ENCODE measurements at regions not wholly inside any gene's neighbourhood (a gene's known extent, or its start where the extent isn't known, plus 50 kb on each side); places are given as distances from the start of the nearest gene placed in this dataset.
"Not testable (repeated sequence)": the region's sequence is repeated elsewhere in the genome, so short reads cannot be mapped to it uniquely, and the experiment has no call there.

DNA sequence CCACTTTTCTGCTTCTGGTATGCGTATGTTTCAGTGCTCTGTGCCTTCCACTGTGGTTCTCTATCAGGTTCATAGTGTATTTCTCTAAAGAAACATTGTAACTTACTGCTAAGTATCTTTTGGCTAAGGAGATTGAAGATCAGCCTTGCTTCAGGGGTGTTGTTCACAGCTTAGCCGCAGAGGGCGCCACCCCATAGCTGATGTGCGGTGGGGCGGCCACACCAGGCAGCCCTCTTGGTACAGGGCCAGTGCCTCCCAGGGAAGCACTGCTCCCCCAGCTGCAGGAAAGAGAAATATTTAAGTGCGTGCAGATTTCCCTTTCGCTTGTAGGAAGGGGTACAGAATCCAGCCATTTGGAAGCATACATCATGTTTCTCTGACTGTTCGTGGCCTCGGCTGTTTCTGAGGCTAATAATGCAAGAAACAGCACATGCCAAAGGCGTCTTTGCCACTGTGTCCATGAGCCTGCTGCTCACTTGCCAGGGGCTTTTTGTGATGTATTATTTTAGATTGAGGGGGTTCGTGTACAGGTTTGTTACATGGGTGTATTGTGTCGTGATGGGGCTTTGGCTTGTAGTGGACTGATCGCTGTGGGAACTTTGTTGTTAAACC lies 67.2 kb downstream of the CDRT15L2 start:
- TF ChIP-seq RAD21 (CRISPR knock-in tag; conservative IDR thresholded peaks at IDR 0.05 in 1 of 2, IDR thresholded peaks at IDR 0.05 in 1 of 2), result peak in 1 of 2 experiments; percentile 40; a peak in 2 of 4 replicates
- TF ChIP-seq CTCF (IDR thresholded peaks at IDR 0.05 in 2 of 3, conservative IDR thresholded peaks at IDR 0.05 in 1 of 3; ENCODE audit: insufficient read depth in 2 of 3, low read depth in 1 of 3, low read length in 3 of 3), result peak; percentile 30 to 51 (median 39); a peak in 3 of 6 replicates
- H3K9me1 ChIP-seq (ENCODE audit: control insufficient read depth, insufficient read depth, low read length); H3K9ac ChIP-seq (ENCODE audit: insufficient read depth in 1 of 2, low read depth in 2 of 2, low read length in 2 of 2); H3K9me3 ChIP-seq (replicated peaks; ENCODE audit: control insufficient read depth, insufficient read depth, low read depth, low read length); H3K27me3 ChIP-seq (ENCODE audit: control insufficient read depth in 2 of 2, insufficient read depth in 2 of 2, low read length in 2 of 2); H4K20me1 ChIP-seq (replicated peaks; ENCODE audit: control insufficient read depth, insufficient read depth, low read length); in situ Hi-C loops (cut with MboI); intact Hi-C loops (cut with micrococcal nuclease); H2AFZ ChIP-seq (ENCODE audit: low read depth, low read length); H3K79me2 ChIP-seq (ENCODE audit: control insufficient read depth, insufficient read depth, low read length); H3K36me3 ChIP-seq (ENCODE audit: control insufficient read depth, insufficient read depth, low read length); CTCF ChIA-PET (ENCODE audit: low intra/inter-chr PET ratio); H3K4me1 ChIP-seq (replicated peaks in 1 of 2; ENCODE audit: control insufficient read depth in 2 of 2, insufficient read depth in 2 of 2, low read length in 2 of 2); H3K4me3 ChIP-seq; BruUV-seq (replicated peaks); H3K4me2 ChIP-seq (ENCODE audit: insufficient read depth, low read length); POLR2A ChIA-PET; H3K27ac ChIP-seq (ENCODE audit: extremely low read depth, low read depth, low read length): not testable (repeated sequence)
- 1% methylated on average over 11 of the region's 13 CpGs for WGBS (ENCODE audit: insufficient coverage, low coverage, missing lambda C conversion rate)
- FAIRE-seq, result peak; percentile 94
- peak; percentile 91 for ATAC-seq
- peak; percentile 4 to 14 (median 8) for DNase-seq (ENCODE audit: extremely low read depth in 1 of 4, low spot score in 3 of 4)

DNA sequence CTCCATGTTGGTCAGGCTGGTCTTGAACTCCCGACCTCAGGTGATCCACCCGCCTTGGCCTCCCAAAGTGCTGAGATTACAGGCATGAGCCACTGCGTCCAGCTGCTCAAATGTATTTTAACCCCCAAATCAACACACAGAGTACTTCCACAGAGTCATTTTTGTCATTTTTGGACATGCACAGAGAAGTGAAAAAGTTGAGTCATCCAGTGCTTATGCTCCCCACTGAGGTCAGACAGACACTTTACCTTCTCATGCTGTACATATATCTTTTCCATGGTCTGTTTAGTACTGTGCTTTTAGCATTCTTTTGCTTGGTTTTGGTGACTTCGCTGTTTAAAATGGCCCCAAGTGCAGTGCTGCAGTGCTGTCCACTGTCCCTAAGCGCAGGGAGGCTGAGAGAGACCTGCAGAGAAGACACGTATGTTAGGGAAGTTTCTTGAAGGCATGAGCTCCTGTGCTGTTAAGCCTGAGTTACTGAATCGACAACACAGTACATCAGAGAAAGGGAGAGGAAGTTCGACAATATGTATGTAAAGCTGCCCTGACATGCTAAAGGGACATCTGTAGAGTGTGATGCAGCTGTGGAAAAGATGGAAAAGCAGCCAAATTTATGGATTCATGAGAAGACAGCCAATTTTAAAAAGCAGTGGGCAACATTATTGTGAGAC lies 69.7 kb downstream of the CDRT15L2 start:
- H3K4me3 ChIP-seq; ATAC-seq; H3K4me1 ChIP-seq (replicated peaks in 1 of 2; ENCODE audit: control insufficient read depth in 2 of 2, insufficient read depth in 2 of 2, low read length in 2 of 2); in situ Hi-C loops (cut with MboI); H2AFZ ChIP-seq (ENCODE audit: low read depth, low read length); FAIRE-seq; POLR2A ChIA-PET; BruUV-seq (replicated peaks); H3K27ac ChIP-seq (ENCODE audit: extremely low read depth, low read depth, low read length); H3K9me1 ChIP-seq (ENCODE audit: control insufficient read depth, insufficient read depth, low read length); H4K20me1 ChIP-seq (replicated peaks; ENCODE audit: control insufficient read depth, insufficient read depth, low read length); H3K9me3 ChIP-seq (replicated peaks; ENCODE audit: control insufficient read depth, insufficient read depth, low read depth, low read length); H3K9ac ChIP-seq (ENCODE audit: insufficient read depth in 1 of 2, low read depth in 2 of 2, low read length in 2 of 2); H3K27me3 ChIP-seq (ENCODE audit: control insufficient read depth in 2 of 2, insufficient read depth in 2 of 2, low read length in 2 of 2); H3K79me2 ChIP-seq (ENCODE audit: control insufficient read depth, insufficient read depth, low read length); H3K36me3 ChIP-seq (ENCODE audit: control insufficient read depth, insufficient read depth, low read length); H3K4me2 ChIP-seq (ENCODE audit: insufficient read depth, low read length); intact Hi-C loops (cut with micrococcal nuclease); DNase-seq (ENCODE audit: extremely low read depth in 1 of 4, low spot score in 3 of 4): not testable (repeated sequence)
- CTCF ChIA-PET (ENCODE audit: low intra/inter-chr PET ratio), result interaction anchor here (0.7 kb wide), 1 partner anchor 36 kb away, joined by 3 read pairs; no protein-coding TSS in a partner anchor
- WGBS (ENCODE audit: insufficient coverage, low coverage, missing lambda C conversion rate), result 4% methylated on average over 8 of the region's 8 CpGs

DNA sequence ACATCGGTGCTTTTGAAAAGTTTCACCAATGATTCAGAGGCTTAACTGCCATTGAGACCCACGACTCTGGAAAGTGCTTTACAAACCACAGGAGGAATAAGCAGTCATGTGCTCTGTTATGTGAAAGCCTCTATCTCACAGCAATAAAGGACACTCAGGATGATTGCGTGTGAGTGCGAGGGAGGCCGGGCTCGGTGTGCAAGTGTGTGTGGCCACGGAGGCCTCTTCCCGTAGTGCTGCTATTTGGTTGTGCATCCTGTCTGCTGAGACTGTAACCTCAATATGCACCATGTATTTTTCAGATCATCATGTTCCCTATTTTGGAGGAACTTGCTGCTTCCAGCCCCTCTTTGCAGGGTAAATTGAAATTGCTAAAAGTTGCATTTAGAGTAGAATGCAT lies 71.5 kb downstream of the CDRT15L2 start:
- H3K27me3 ChIP-seq (ENCODE audit: control insufficient read depth in 2 of 2, insufficient read depth in 2 of 2, low read length in 2 of 2); H3K9me1 ChIP-seq (ENCODE audit: control insufficient read depth, insufficient read depth, low read length); H3K4me3 ChIP-seq; ATAC-seq; in situ Hi-C loops (cut with MboI); POLR2A ChIA-PET; DNase-seq (ENCODE audit: extremely low read depth in 1 of 4, low spot score in 3 of 4); FAIRE-seq; H3K4me2 ChIP-seq (ENCODE audit: insufficient read depth, low read length); CTCF ChIA-PET (ENCODE audit: low intra/inter-chr PET ratio); H3K9me3 ChIP-seq (replicated peaks; ENCODE audit: control insufficient read depth, insufficient read depth, low read depth, low read length); H2AFZ ChIP-seq (ENCODE audit: low read depth, low read length); H3K4me1 ChIP-seq (replicated peaks in 1 of 2; ENCODE audit: control insufficient read depth in 2 of 2, insufficient read depth in 2 of 2, low read length in 2 of 2); H3K36me3 ChIP-seq (ENCODE audit: control insufficient read depth, insufficient read depth, low read length); H4K20me1 ChIP-seq (replicated peaks; ENCODE audit: control insufficient read depth, insufficient read depth, low read length); H3K27ac ChIP-seq (ENCODE audit: extremely low read depth, low read depth, low read length); H3K79me2 ChIP-seq (ENCODE audit: control insufficient read depth, insufficient read depth, low read length); BruUV-seq (replicated peaks); H3K9ac ChIP-seq (ENCODE audit: insufficient read depth in 1 of 2, low read depth in 2 of 2, low read length in 2 of 2); intact Hi-C loops (cut with micrococcal nuclease): not testable (repeated sequence)
- WGBS (ENCODE audit: insufficient coverage, low coverage, missing lambda C conversion rate), result 20% methylated on average over 5 of the region's 8 CpGs
